Spinal cord (tissue), 9 donors: ENCODE measurements at regions not wholly inside any gene's neighbourhood (a gene's known extent, or its start where the extent isn't known, plus 50 kb on each side); places are given as distances from the start of the nearest gene placed in this dataset.

ENCODE experiments used
- DNase-seq, 6 donors: peaks; one replicate each; pipeline versions ENCODE4 v3.0.0 to v3.0.0-alpha.2; 2013 to 2015; ENCODE audit warnings: low spot score in 6 of 6, low read depth in 4 of 6
- H3K27ac ChIP-seq: one replicate; pipeline ENCODE4 v1.5.1; 2013; ENCODE audit warnings: low read depth, low read length, control low read depth
- H3K27me3 ChIP-seq: one replicate; pipeline ENCODE4 v1.6.1; 2013; ENCODE audit warnings: low read length; ENCODE audit not compliant: control insufficient read depth, insufficient read depth
- H3K36me3 ChIP-seq: one replicate; pipeline ENCODE4 v1.6.1; 2013; ENCODE audit warnings: low read length; ENCODE audit not compliant: control insufficient read depth, insufficient read depth
- H3K4me1 ChIP-seq: one replicate; pipeline ENCODE4 v1.6.1; 2013; ENCODE audit warnings: low read length; ENCODE audit not compliant: control insufficient read depth, insufficient read depth
- H3K4me3 ChIP-seq: one replicate; pipeline ENCODE4 v1.5.1; 2013; ENCODE audit warnings: low read depth, low read length, control low read depth
- H3K9me3 ChIP-seq: one replicate; pipeline ENCODE4 v1.6.1; 2013; ENCODE audit warnings: low read length; ENCODE audit not compliant: control insufficient read depth, insufficient read depth
- WGBS: methylation state at CpG from one replicate; pipeline ENCODE4 v1.1.5; 2013; ENCODE audit warnings: missing lambda C conversion rate; ENCODE audit not compliant: insufficient coverage; 5-methylcytosine and 5-hydroxymethylcytosine counted together
- donor health status: healthy.

DNA sequence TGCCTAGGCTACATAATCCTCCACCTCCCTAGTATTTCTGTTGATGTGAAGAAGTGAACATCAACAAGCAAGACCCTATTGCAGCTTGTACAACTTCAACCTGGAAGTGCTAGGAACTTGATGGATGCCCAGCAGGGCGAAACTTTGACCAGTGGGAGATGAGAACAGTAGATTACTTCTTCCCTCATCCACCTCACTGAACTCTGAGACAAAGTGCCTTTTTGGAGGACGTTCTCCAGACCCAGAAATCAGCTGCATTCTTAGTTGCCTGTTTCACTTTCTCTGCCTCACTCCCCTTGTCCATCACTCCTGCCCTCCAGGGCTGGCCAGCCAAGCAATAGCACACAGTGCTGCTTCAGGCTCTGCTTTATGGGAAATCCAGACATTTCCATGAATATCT lies 683.4 kb downstream of the GALC start:
- no peak overlapping the region for H3K27ac ChIP-seq
- H3K4me3 ChIP-seq = no peak overlapping the region
- H3K27me3 ChIP-seq = no peaks in the 10 kb centered on the region
- WGBS = 64% methylated on average over 2 of the region's 2 CpGs
- no peaks in the 10 kb centered on the region for H3K4me1 ChIP-seq
- DNase-seq = no peak
- H3K36me3 ChIP-seq = no peaks in the 10 kb centered on the region
- no peaks in the 10 kb centered on the region for H3K9me3 ChIP-seq

DNA sequence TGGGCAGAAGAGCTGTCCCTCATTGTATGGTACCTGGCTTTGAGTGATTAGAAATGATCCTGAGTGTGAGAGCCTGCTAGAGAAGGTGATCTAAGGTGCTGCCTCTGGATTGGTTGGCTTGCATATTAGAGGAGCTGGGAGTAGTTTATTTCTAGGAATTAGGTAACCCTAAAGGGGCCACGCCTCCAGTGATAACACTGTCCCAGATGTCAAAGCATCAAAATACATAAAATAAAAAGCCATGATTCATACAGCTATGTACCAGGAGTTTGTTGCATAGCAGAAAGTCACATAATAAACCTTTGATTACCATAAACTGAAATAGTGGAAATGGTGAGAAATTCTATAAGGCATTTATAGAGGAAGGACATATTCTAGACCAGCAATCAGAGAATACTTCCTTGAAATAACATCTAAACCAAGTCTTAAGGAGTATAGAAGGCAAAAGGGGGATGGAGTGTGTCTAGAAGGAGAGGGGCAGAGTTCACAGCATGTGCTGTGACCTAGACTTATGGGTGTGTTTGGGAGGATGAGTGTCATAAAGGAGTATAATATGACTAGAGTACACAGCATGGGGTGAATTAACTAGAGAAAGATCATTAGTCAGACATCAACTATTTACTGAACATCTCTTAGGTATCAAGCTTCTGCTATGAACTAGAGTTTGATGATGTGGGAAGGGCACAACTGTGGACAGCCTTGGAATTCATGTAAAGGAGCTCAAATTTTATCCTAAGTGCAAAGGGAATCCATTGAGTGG lies 686.4 kb downstream of the GALC start:
- DNase-seq = no peak
- no peaks in the 10 kb centered on the region for H3K4me1 ChIP-seq

DNA sequence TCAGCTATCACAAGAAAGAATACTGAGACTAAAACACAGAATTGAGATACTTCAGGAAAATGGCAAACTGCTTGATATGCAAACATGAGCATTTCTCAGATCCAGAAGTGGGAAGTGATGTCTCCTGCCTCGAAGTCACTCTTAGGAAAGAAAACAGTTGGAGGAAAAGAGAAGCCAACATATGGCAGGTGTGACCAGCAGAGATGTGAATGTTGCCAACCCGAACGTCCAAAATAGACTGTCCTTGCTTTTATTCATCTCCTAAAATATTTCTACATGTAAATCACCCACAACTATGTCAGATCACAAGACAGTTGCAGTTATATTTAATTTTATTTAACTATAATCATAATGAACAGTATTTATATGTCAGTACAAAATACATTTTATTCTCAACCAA lies 687.6 kb downstream of the GALC start:
- no peak overlapping the region for H3K27ac ChIP-seq
- no peak for DNase-seq
- WGBS = no CpG with 5 or more reads among the region's 3 CpGs
- no peaks in the 10 kb centered on the region for H3K9me3 ChIP-seq
- no peak overlapping the region for H3K4me3 ChIP-seq
- no peaks in the 10 kb centered on the region for H3K4me1 ChIP-seq
- H3K36me3 ChIP-seq = no peaks in the 10 kb centered on the region
- no peaks in the 10 kb centered on the region for H3K27me3 ChIP-seq

More for the DNA sequence above, 686.4 kb downstream of the GALC start:
- no peak overlapping the region for H3K27ac ChIP-seq
- H3K9me3 ChIP-seq = no peaks in the 10 kb centered on the region
- H3K4me3 ChIP-seq = no peak overlapping the region
- WGBS = no CpG with 5 or more reads among the region's 1 CpG
- no peaks in the 10 kb centered on the region for H3K36me3 ChIP-seq
- no peaks in the 10 kb centered on the region for H3K27me3 ChIP-seq

DNA sequence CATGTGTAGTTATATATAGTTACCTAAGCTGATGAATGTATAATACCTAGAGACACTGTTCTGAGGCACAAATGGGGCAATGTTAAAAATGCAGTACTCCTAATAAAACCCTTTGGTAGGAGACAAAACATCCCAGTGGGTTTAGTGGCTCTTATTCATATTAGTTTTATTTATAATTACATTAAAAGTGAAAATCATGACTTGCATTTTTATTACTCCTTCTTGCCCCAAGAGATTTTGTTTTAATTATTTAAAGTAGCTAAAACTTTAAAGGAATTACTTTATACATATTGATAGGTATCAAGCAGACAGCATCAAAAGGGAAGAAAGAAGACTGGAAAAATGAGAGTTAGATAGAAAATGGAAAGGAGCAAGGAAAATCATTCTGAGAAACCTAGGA lies 688.6 kb downstream of the GALC start:
- Histone ChIP-seq H3K36me3 (no peaks in the 10 kb centered on the region), H3K9me3 (no peaks in the 10 kb centered on the region), H3K4me3 (no peak overlapping the region), H3K4me1 (no peaks in the 10 kb centered on the region), H3K27me3 (no peaks in the 10 kb centered on the region), H3K27ac (no peak overlapping the region)
- no peak for DNase-seq

DNA sequence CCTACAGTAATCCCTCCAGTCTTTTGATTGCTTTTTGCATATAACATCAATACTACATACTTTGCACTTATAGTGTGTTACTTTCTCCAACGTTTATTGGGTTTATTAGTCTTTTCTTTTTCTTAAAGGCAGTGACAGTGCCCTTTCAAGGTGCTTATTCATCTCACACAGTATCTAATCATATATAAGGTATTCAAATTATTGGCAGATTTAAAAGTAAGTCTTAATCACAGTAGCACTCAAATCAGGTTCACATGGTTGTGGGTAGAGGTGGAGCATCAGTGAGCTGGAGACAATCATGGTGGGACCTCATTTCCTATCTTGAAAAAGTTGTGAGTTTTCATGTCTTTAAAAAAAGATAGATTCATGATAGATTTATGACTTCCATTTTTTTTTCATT lies 706.2 kb downstream of the GALC start:
- no peak for DNase-seq
- H3K36me3 ChIP-seq = no peaks in the 10 kb centered on the region
- no peaks in the 10 kb centered on the region for H3K27me3 ChIP-seq
- H3K4me1 ChIP-seq = no peaks in the 10 kb centered on the region
- no CpG with 5 or more reads among the region's 1 CpG for WGBS
- no peak overlapping the region for H3K4me3 ChIP-seq
- no peaks in the 10 kb centered on the region for H3K9me3 ChIP-seq
- no peak overlapping the region for H3K27ac ChIP-seq

DNA sequence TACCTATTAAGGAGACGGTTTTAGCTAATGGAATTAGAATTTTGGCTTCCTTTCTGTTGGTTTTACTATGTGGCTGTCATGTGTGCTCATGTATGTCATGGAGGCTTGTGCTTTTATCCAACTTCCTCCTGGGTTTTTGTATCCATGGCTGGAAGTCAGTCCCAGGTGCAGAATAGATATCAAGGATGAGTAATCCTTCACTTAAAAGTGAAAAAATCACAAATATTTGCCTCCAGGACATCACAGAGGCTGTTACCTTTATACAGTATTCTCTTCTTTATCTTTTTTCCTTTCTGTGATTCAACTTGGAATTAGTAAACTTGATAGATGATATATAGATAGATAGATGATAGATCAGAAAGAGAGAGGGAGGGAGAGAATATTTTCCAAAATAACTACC lies 706.8 kb downstream of the GALC start:
- no peak overlapping the region for H3K4me3 ChIP-seq
- H3K36me3 ChIP-seq = no peaks in the 10 kb centered on the region
- DNase-seq = no peak
- no peaks in the 10 kb centered on the region for H3K27me3 ChIP-seq
- no peaks in the 10 kb centered on the region for H3K9me3 ChIP-seq
- no peak overlapping the region for H3K27ac ChIP-seq
- no CpG with 5 or more reads among the region's 1 CpG for WGBS
- no peaks in the 10 kb centered on the region for H3K4me1 ChIP-seq

DNA sequence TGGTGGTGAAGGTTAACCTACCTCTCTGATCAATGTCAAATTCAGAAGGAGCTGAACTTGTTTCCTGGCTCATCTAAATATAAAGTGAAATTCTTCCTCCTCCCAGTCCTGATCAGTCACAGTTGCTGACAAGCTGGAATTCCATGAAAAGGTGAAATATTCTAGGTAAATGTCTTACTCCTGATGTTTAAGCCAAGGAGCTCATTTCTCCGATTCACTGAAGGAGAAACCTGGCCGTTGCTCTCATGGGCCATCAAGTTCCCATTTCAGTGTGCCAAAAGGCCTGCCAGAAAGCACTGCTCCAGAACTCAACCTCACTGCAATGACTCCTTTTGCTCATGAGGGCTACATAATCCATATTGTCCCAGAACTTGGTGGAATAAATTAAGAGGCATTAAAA lies 707.5 kb downstream of the GALC start:
- Histone ChIP-seq H3K27me3 (no peaks in the 10 kb centered on the region), H3K9me3 (no peaks in the 10 kb centered on the region), H3K4me1 (no peaks in the 10 kb centered on the region), H3K4me3 (no peak overlapping the region), H3K36me3 (no peaks in the 10 kb centered on the region), H3K27ac (no peak overlapping the region)
- no peak for DNase-seq
- 75% methylated on average over 2 of the region's 2 CpGs for WGBS

DNA sequence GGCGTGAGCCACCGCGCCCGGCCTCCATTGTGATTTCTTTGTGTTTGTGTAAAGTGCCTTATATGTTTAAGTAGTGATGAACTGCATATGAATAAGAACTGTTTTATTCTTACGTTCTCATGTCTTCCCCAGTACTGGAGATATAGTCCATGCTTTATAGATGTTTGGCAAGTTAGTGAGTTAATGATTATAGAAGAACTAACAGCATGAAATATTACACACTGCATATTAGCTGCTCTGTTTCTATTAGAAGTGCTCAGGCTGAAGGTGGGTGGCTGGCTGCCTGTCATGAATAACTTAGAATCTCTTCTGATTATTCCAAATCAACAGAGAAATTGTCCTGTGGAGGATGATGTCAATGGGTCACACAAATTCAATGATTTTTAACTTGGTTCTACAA lies 709.4 kb downstream of the GALC start:
- Histone ChIP-seq H3K27ac (no peak overlapping the region), H3K4me1 (no peaks in the 10 kb centered on the region), H3K9me3 (no peaks in the 10 kb centered on the region), H3K36me3 (no peaks in the 10 kb centered on the region), H3K4me3 (no peak overlapping the region), H3K27me3 (no peaks in the 10 kb centered on the region)
- no CpG with 5 or more reads among the region's 5 CpGs for WGBS
- DNase-seq = no peak

DNA sequence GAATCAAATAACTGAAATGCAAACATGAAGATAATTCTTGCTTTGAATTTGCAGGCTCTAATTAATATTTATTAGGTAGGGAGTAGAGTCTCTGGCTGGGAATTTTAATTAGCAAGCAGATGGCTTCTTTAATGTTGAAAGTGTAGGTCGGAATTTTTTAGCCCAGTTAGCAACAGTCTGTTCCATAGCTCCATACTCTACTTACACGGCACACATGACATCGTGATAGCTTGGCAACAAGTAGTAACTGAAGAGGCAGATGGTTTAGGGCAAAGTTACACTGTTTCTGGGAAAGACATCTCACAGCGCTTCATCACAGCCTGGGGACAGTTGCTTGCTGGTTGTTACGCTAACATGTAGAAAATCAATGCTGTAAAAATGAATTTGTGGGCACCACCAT lies 710.7 kb downstream of the GALC start:
- DNase-seq = peak in 4 of 6 donors; percentile 6 to 76 (median 34)
- no peak overlapping the region for H3K27ac ChIP-seq
- no peak overlapping the region for H3K4me3 ChIP-seq
- no peaks in the 10 kb centered on the region for H3K36me3 ChIP-seq
- WGBS = 50% methylated on average over 1 of the region's 5 CpGs
- H3K9me3 ChIP-seq = no peaks in the 10 kb centered on the region
- no peaks in the 10 kb centered on the region for H3K27me3 ChIP-seq
- H3K4me1 ChIP-seq = no peaks in the 10 kb centered on the region

DNA sequence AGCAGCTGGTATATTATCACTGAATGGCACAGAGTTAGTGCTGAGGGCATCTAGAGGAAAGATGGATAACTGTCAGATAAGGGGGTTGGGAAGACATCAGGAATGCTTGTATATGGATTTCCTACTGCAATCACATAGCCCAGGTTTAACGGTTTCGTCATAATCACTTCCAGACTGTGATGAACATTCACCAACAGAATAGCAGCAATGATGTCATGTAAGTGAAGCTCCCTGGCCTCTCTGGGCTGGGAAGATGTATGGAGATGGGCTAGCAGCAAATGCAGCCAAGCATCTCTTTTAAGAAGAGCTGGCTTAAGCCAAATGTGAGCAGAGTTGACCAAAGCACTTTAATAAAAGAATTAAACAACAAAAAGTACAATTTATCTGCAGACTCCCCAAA lies 714.6 kb downstream of the GALC start:
- H3K4me1 ChIP-seq = no peaks in the 10 kb centered on the region
- no CpG with 5 or more reads among the region's 2 CpGs for WGBS
- H3K4me3 ChIP-seq = no peak overlapping the region
- no peak for DNase-seq
- no peaks in the 10 kb centered on the region for H3K36me3 ChIP-seq
- H3K27ac ChIP-seq = no peak overlapping the region
- no peaks in the 10 kb centered on the region for H3K27me3 ChIP-seq
- H3K9me3 ChIP-seq = no peaks in the 10 kb centered on the region
